Endothelial cell of umbilical vein (primary cell): ENCODE measurements at regions not wholly inside any gene's neighbourhood (a gene's known extent, or its start where the extent isn't known, plus 50 kb on each side); places are given as distances from the start of the nearest gene placed in this dataset.

ENCODE experiments used
- BruUV-seq: library from RNA; stranded (reverse); fragments of 400-500 nt; replicated peaks from 2 replicates; lab custom pipeline; 2021; lab: Mats Ljungman, UMichigan
- CTCF ChIA-PET: fragments of 300-600, 350-600 bp; sonication (Branson Sonifier 250); formaldehyde crosslinking; loops from one replicate; lab custom pipeline; 2021; ENCODE audit warnings: antibody characterized with exemption, inconsistent platforms; lab: Charles Lee
- POLR2A ChIA-PET: fragments of 300-600, 350-600 bp; sonication (Branson Sonifier 250); formaldehyde crosslinking; loops from one replicate; lab custom pipeline; 2021; ENCODE audit warnings: antibody characterized with exemption, inconsistent platforms; lab: Charles Lee
- DNase-seq: peaks from one replicate; pipeline ENCODE4 v3.0.0-alpha.2; 2011; ENCODE audit warnings: low read depth, low spot score
- FAIRE-seq: peaks from 2 replicates; lab custom pipeline; 2011; peaks lifted over from hg19 to GRCh38; lab: Jason Lieb, UNC
- H2AFZ ChIP-seq: 2 replicates; pipeline ENCODE4 v1.6.0; 2012; ENCODE audit warnings: low read depth, low read length, control low read depth, inconsistent platforms
- H3K27ac ChIP-seq: 2 replicates; pipeline ENCODE4 v1.5.1; 2011; ENCODE audit warnings: low read depth, mild to moderate bottlenecking, control low read depth, low read length, moderate library complexity; ENCODE audit not compliant: insufficient read depth
- H3K27me3 ChIP-seq, 2 experiments: 2 replicates each; pipeline versions ENCODE4 v1.6.0 to v1.6.1; 2011; ENCODE audit warnings: low read length in 2 of 2, mixed read lengths in 1 of 2; ENCODE audit not compliant: control insufficient read depth in 2 of 2, insufficient read depth in 2 of 2
- H3K36me3 ChIP-seq, 2 experiments: 2 replicates in 1 of 2; 3 replicates in 1 of 2; pipeline ENCODE4 v1.5.1; 2011; ENCODE audit warnings: low read length in 2 of 2, mild to moderate bottlenecking in 1 of 2, moderate library complexity in 1 of 2; ENCODE audit not compliant: control insufficient read depth in 2 of 2, insufficient read depth in 2 of 2; ENCODE audit errors: extremely low read depth in 1 of 2
- H3K4me1 ChIP-seq: 3 replicates; pipeline ENCODE4 v1.5.1; 2011; ENCODE audit warnings: mild to moderate bottlenecking, low read length; ENCODE audit not compliant: control insufficient read depth, insufficient read depth; ENCODE audit errors: extremely low read depth
- H3K4me2 ChIP-seq: 2 replicates; pipeline ENCODE4 v1.6.1; 2011; ENCODE audit warnings: low read length, control low read depth, mixed read lengths; ENCODE audit not compliant: insufficient read depth
- H3K4me3 ChIP-seq, 3 experiments: fragments of 200-600 bp in 1 of 3; sonication (generic), shearing (Covaris generic) in 1 of 3; replicated peaks in 1 of 3; 2 replicates each; pipeline ENCODE4 v1.5.1; 2011 to 2016; ENCODE audit warnings: control low read depth in 3 of 3, low read length in 3 of 3, mild to moderate bottlenecking in 2 of 3, inconsistent platforms in 1 of 3, low read depth in 1 of 3, moderate library complexity in 1 of 3; ENCODE audit not compliant: insufficient read depth in 1 of 3
- H3K79me2 ChIP-seq: 2 replicates; pipeline ENCODE4 v1.6.0; 2012; ENCODE audit warnings: low read length, inconsistent platforms; ENCODE audit not compliant: control insufficient read depth, insufficient read depth
- H3K9ac ChIP-seq: replicated peaks from 2 replicates; pipeline ENCODE3; 2011; ENCODE audit warnings: low read length, control low read depth; ENCODE audit not compliant: insufficient read depth; ENCODE audit errors: extremely low read depth
- H3K9me1 ChIP-seq: replicated peaks from 3 replicates; pipeline ENCODE4 v1.6.0; 2011; ENCODE audit warnings: mild to moderate bottlenecking, low read length; ENCODE audit not compliant: control insufficient read depth, insufficient read depth; ENCODE audit errors: extremely low read depth
- H3K9me3 ChIP-seq: replicated peaks from 2 replicates; pipeline ENCODE4 v1.5.1; 2012; ENCODE audit warnings: low read length, inconsistent platforms; ENCODE audit not compliant: control insufficient read depth, insufficient read depth
- H4K20me1 ChIP-seq: replicated peaks from 2 replicates; pipeline ENCODE3; 2011; ENCODE audit warnings: mild to moderate bottlenecking, low read length; ENCODE audit not compliant: control insufficient read depth, insufficient read depth; ENCODE audit errors: extremely low read depth
- EZH2 ChIP-seq: IDR thresholded peaks from 2 replicates; pipeline ENCODE4 v1.6.1; 2012; ENCODE audit warnings: borderline replicate concordance, low read depth, mild to moderate bottlenecking, moderate library complexity, low read length, inconsistent platforms; ENCODE audit not compliant: severe bottlenecking
- FOS ChIP-seq: IDR thresholded peaks from 2 replicates; pipeline ENCODE4 v1.6.1; 2011; ENCODE audit warnings: mild to moderate bottlenecking, low read length, moderate library complexity, borderline replicate concordance; ENCODE audit not compliant: insufficient read depth
- GATA2 ChIP-seq: IDR thresholded peaks from 2 replicates; pipeline ENCODE4 v1.7.0; 2011; ENCODE audit warnings: low read depth, mild to moderate bottlenecking, moderate library complexity, mixed read lengths, low read length; ENCODE audit not compliant: insufficient read length, insufficient read depth
- JUN ChIP-seq: IDR thresholded peaks from 2 replicates; pipeline ENCODE4 v1.6.1; 2011; ENCODE audit warnings: borderline replicate concordance, low read depth; ENCODE audit not compliant: insufficient read length, insufficient read depth
- MYC ChIP-seq: IDR thresholded peaks from one replicate; pipeline ENCODE4 v1.6.1; 2011; ENCODE audit warnings: mild to moderate bottlenecking, low read depth, low read length
- POLR2A ChIP-seq: IDR thresholded peaks from 2 replicates; pipeline ENCODE4 v1.6.1; 2012; ENCODE audit warnings: low read depth, mild to moderate bottlenecking, control low read depth, low read length
- POLR2AphosphoS5 ChIP-seq: IDR thresholded peaks from 2 replicates; pipeline ENCODE4 v1.6.1; 2012; ENCODE audit warnings: low read depth, mild to moderate bottlenecking, control low read depth, low read length, moderate library complexity; ENCODE audit not compliant: insufficient read depth
- dilution Hi-C: fragments of 300-500 bp; cut with MboI; formaldehyde crosslinking; loops from one replicate; pipeline ENCODE4 v1.15.0; 2019; ENCODE audit warnings: low sequenced_read_pairs; ENCODE audit not compliant: extremely low pct_ligation_motif_present
- intact Hi-C: fragments of 100-400 bp; cut with micrococcal nuclease; formaldehyde crosslinking; loops from one replicate; pipeline ENCODE4 v1.10.0; 2022
- TF ChIP-seq, protein P1 (sequence below): IDR thresholded peaks from 2 replicates; pipeline ENCODE4 v1.6.1; 2011; ENCODE audit not compliant: insufficient read depth, insufficient read length
- TF ChIP-seq, protein P2 (sequence below), 2 donors: IDR thresholded peaks; 1 replicate in 1 of 2; 2 replicates in 1 of 2; pipeline ENCODE4 v1.5.1; 2011; ENCODE audit warnings: low read length in 2 of 2, mild to moderate bottlenecking in 2 of 2, moderate library complexity in 2 of 2, control low read depth in 1 of 2, inconsistent platforms in 1 of 2, low read depth in 1 of 2; ENCODE audit not compliant: insufficient read depth in 1 of 2; ENCODE audit errors: extremely low read depth in 1 of 2

DNA sequence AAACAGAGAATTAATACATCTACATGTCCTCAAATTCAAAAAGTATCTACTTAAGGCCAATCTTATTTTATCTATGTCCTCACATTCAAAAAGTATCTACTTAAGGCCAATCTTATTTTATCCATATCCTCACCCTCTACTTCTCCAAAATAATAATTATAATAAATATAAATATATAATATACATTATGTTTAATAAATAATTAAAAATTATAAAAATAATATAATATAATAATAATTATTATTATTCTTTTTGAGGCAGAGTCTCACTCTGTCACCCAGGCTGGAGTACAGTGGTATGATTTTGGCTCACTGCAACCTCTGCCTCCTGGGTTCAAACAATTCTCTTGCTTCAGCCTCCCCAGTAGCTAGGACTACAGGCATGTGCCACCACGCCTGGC lies 784.9 kb downstream of the DNAJB9 start:
- H3K4me2 ChIP-seq, result no peak overlapping the region

More for the DNA sequence above, 784.9 kb downstream of the DNAJB9 start:
- intact Hi-C loops, result no loop called here
- Histone ChIP-seq H3K9ac (no peak overlapping the region), H3K27me3 (no peaks in the 10 kb centered on the region), H3K27ac (no peak overlapping the region), H3K9me3 (no peaks in the 10 kb centered on the region), H3K36me3 (no peaks in the 10 kb centered on the region), H2AFZ (no peak overlapping the region), H3K4me1 (no peaks in the 10 kb centered on the region), H3K4me3 (no peak overlapping the region), H3K9me1 (no peaks in the 10 kb centered on the region), H4K20me1 (no peaks in the 10 kb centered on the region), H3K79me2 (no peaks in the 10 kb centered on the region)
- ChIA-PET POLR2A (no interaction called here), CTCF (no interaction called here)
- BruUV-seq, result no TSS peak
- dilution Hi-C loops, result no loop called here
- FAIRE-seq (no peak), DNase-seq (no peak)
- TF ChIP-seq, protein P1, sequence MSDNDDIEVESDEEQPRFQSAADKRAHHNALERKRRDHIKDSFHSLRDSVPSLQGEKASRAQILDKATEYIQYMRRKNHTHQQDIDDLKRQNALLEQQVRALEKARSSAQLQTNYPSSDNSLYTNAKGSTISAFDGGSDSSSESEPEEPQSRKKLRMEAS, result no peak
- TF ChIP-seq EZH2, result no peak
- TF ChIP-seq, protein P2, sequence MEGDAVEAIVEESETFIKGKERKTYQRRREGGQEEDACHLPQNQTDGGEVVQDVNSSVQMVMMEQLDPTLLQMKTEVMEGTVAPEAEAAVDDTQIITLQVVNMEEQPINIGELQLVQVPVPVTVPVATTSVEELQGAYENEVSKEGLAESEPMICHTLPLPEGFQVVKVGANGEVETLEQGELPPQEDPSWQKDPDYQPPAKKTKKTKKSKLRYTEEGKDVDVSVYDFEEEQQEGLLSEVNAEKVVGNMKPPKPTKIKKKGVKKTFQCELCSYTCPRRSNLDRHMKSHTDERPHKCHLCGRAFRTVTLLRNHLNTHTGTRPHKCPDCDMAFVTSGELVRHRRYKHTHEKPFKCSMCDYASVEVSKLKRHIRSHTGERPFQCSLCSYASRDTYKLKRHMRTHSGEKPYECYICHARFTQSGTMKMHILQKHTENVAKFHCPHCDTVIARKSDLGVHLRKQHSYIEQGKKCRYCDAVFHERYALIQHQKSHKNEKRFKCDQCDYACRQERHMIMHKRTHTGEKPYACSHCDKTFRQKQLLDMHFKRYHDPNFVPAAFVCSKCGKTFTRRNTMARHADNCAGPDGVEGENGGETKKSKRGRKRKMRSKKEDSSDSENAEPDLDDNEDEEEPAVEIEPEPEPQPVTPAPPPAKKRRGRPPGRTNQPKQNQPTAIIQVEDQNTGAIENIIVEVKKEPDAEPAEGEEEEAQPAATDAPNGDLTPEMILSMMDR (IDR thresholded peaks at IDR 0.05; ENCODE audit: extremely low read depth in 1 of 2, insufficient read depth in 1 of 2, low read depth in 1 of 2, low read length in 2 of 2), result no peak
- TF ChIP-seq GATA2, result no peak
- no peak for TF ChIP-seq POLR2A
- no peak for TF ChIP-seq JUN
- TF ChIP-seq POLR2AphosphoS5, result no peak
- TF ChIP-seq MYC, result no peak
- TF ChIP-seq FOS, result no peak
